Astrocyte (in vitro differentiated cells and primary cell): ENCODE measurements at regions not wholly inside any gene's neighbourhood (a gene's known extent, or its start where the extent isn't known, plus 50 kb on each side); places are given as distances from the start of the nearest gene placed in this dataset.
"Not testable (repeated sequence)": the region's sequence is repeated elsewhere in the genome, so short reads cannot be mapped to it uniquely, and the experiment has no call there.

Experiments used
- CTCF ChIP-seq: IDR thresholded peaks from 2 replicates; pipeline ENCODE4 v1.5.1; 2011; ENCODE audit warnings: low read depth, mild to moderate bottlenecking, inconsistent platforms, low read length, moderate library complexity; ENCODE audit not compliant: insufficient read depth
- EZH2 ChIP-seq: IDR thresholded peaks from 2 replicates; pipeline ENCODE4 v1.6.1; 2012; ENCODE audit warnings: mild to moderate bottlenecking, low read length, inconsistent platforms; ENCODE audit not compliant: insufficient read depth

GRCh38 chr5:63732880-63733279 is 229.4 kb downstream of the HTR1A start:
- not testable (repeated sequence) for TF ChIP-seq CTCF, EZH2
